ENCODE measurements at regions not wholly inside any gene's neighbourhood (a gene's known extent, or its start where the extent isn't known, plus 50 kb on each side); places are given as distances from the start of the nearest gene placed in this dataset.
"Not testable (repeated sequence)": the region's sequence is repeated elsewhere in the genome, so short reads cannot be mapped to it uniquely, and the experiment has no call there.

DNA sequence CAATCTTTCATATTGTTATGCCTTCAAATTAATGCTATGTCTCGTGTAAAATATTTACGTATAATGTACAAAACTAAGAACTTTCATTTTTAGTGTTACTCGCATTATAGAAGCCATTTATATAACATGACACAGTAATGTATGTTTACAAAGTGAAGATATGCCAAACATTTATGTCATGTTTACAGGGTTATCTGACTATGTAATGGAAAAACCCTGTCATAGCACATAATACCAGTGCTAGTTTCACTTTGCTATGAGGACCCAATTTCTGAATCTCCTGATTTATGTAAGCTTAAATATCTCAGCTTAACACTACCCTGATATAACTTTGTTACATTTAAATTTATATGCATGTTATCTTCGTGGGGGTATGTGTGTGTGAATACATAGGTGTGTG lies 233.1 kb downstream of the FAT4 start:
- Histone ChIP-seq H3K4me3 (ENCODE audit: insufficient read depth, low read depth, low read length) (no peak overlapping the region), H3K27me3 (ENCODE audit: control insufficient read depth, insufficient read depth, low read length) (no peaks in the 10 kb centered on the region), H3K36me3 (replicated peaks; ENCODE audit: control insufficient read depth, insufficient read depth, low read length) (no peaks in the 10 kb centered on the region)
- no peak for DNase-seq

DNA sequence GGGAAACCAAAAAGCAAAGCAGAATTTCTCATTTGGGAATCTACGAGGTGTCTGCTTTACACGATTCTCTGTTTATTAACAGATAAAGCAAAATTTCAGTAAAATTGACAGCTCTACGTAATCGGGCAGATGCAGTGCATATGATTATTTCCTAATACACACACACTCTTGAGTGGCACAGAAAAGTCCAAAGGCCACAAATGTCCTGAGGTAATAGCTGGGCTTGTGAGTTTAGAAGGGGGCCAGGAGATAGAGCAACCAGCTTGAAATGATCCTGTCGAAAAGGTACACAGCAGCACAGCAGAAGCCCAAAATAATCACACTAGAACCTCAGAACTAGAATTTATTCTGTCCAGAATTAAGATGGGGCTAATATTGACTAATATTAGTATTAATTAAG lies 236.0 kb downstream of the FAT4 start:
- Histone ChIP-seq H3K36me3 (replicated peaks; ENCODE audit: control insufficient read depth, insufficient read depth, low read length) (no peaks in the 10 kb centered on the region), H3K27me3 (ENCODE audit: control insufficient read depth, insufficient read depth, low read length) (no peaks in the 10 kb centered on the region), H3K4me3 (ENCODE audit: insufficient read depth, low read depth, low read length) (no peak overlapping the region)
- no peak for DNase-seq

DNA sequence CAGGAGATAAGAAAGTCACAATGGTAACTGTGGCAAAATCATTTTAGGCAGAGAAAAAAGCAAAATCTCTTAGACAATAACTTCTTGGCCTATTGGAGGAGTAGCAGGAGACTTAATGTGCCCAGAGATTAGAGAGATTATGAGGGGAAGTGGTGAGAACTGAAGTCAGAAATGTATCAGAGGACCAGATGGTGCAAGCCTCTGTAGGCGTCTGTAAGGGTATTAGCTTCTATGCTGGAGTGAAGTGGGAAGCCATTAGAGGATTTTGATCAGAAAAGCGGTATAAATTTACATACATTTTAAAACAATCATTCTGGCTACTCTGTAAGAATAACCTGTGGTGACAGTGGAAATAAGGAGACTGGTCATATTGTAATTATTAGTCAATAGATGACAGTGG lies 236.7 kb downstream of the FAT4 start:
- Histone ChIP-seq H3K27me3 (ENCODE audit: control insufficient read depth, insufficient read depth, low read length) (no peaks in the 10 kb centered on the region), H3K4me3 (ENCODE audit: insufficient read depth, low read depth, low read length) (no peak overlapping the region), H3K36me3 (replicated peaks; ENCODE audit: control insufficient read depth, insufficient read depth, low read length) (no peaks in the 10 kb centered on the region)
- no peak for DNase-seq

DNA sequence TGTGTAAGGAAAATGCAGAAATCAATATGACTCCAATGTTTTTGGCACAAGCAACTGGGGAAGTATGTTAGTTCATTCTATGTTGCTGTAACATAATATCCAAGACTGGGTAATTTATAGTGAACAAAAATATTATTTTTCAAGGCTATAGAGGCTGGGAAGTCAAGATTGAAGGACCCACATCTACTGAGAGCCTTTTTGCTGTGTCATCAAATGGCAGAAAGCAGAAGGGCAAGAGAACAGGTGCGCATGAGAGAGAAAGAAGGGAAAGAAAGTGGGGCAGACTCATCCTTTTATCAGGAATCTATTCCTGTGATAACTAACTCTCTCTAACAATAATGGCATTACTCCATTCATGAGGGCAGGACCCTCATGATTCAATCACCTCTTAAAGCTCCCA lies 237.2 kb downstream of the FAT4 start:
- Histone ChIP-seq H3K36me3 (replicated peaks; ENCODE audit: control insufficient read depth, insufficient read depth, low read length) (no peaks in the 10 kb centered on the region), H3K27me3 (ENCODE audit: control insufficient read depth, insufficient read depth, low read length) (no peaks in the 10 kb centered on the region), H3K4me3 (ENCODE audit: insufficient read depth, low read depth, low read length) (no peak overlapping the region)
- DNase-seq, result no peak

DNA sequence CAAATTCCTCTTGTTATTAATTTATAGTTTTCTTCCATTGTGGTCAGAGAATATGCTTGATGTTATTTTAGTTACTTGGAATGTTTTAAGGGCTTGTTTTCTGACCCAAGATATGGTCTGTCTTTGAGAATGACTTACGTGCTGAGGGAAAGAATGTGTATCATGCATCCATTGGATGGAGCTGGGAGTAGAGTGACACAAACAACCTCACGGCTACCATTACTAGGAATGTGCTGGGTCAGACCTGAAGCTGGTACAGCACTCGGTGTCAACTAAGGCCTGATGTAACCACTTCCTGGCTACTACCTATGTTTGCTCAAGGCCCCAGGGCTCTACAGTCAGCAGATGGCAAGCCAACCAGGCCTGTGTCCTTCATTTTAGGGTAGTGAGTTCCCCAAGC lies 257.8 kb downstream of the FAT4 start:
- DNase-seq, result no peak
- Histone ChIP-seq H3K27me3 (ENCODE audit: control insufficient read depth, insufficient read depth, low read length) (no peaks in the 10 kb centered on the region), H3K36me3 (replicated peaks; ENCODE audit: control insufficient read depth, insufficient read depth, low read length) (no peaks in the 10 kb centered on the region), H3K4me3 (ENCODE audit: insufficient read depth, low read depth, low read length) (no peak overlapping the region)

DNA sequence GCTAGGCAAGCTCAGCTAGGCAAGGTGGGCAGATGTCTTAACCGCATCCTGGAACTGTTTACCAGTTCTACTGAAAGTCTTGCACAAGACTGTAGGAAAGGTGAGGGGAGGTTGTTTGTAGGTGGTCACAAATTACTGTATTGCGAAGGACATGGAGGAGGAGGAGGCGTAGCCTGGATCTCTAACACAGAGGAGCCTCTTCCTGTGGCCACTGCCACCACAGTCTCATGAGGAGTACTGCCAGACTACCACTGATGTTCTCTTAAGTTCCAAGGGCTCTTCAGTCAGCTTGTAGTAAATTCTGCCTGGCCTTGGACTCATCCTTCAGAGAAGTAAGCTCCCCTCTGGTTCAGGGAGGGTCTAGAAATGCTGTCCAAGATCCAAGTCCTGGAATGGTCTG lies 258.6 kb downstream of the FAT4 start:
- DNase-seq, result no peak
- no peaks in the 10 kb centered on the region for H3K27me3 ChIP-seq (ENCODE audit: control insufficient read depth, insufficient read depth, low read length)
- H3K36me3 ChIP-seq (replicated peaks; ENCODE audit: control insufficient read depth, insufficient read depth, low read length), result no peaks in the 10 kb centered on the region
- H3K4me3 ChIP-seq (ENCODE audit: insufficient read depth, low read depth, low read length), result no peak overlapping the region

DNA sequence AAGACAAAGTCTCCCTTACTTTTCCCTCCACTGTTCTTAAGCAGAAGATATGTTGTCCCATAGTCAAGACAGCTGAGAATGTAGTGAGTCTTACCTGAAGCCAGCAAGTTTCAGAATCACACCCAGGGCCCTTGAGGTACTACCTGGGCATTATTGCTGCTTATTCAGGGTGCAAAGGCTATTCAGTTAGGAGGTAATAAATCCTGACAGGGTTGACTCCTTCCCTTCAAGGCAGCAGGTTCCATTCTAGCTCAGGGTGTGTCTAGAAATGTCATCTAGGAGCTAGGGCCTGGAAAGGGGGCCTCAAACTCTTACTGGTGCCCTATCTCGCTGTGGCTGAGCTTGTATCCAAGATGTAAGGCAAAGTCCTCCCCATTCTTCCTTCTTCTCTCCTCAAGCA lies 259.0 kb downstream of the FAT4 start:
- no peak for DNase-seq
- Histone ChIP-seq H3K27me3 (ENCODE audit: control insufficient read depth, insufficient read depth, low read length) (no peaks in the 10 kb centered on the region), H3K36me3 (replicated peaks; ENCODE audit: control insufficient read depth, insufficient read depth, low read length) (no peaks in the 10 kb centered on the region), H3K4me3 (ENCODE audit: insufficient read depth, low read depth, low read length) (no peak overlapping the region)

DNA sequence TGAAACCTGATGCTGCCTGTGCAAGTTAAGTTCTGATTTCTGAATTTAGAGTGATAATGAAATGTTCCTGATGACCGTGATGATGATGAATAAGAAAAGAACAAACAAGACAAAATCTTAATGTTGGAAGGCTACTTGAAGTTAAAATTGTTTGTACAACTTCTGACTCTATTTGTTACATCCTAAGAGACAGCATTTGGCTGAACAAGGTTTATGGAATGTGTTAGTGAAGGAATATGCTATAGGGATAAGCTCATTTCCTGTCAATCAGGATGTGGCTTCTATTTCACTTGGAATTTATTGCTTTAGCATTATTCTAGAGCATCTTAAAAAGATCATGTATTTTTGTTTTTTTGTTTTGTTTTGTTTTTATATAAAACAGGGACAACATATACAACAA lies 267.5 kb downstream of the FAT4 start:
- DNase-seq, result no peak
- Histone ChIP-seq H3K4me3 (ENCODE audit: insufficient read depth, low read depth, low read length) (no peak overlapping the region), H3K27me3 (ENCODE audit: control insufficient read depth, insufficient read depth, low read length) (no peaks in the 10 kb centered on the region), H3K36me3 (replicated peaks; ENCODE audit: control insufficient read depth, insufficient read depth, low read length) (no peaks in the 10 kb centered on the region)

DNA sequence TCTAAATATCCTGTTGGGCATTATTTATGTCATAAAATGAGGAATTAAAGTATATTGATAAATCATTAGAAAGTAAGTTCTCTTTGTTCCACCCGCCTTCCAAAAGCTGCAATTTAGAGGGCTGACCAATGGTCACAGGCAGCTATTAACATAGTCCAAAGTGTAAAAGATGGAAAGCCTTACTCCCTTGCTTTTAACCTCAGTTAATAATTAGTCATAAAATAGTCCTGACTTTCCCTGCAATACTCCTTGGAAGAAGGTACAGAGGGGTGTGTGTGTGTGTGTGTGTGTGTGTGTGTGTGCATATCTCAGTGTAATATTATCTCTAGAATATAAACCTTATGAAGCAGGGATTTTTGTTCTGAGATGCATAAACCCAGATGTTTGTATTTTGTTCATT lies 275.4 kb downstream of the FAT4 start:
- H3K27me3 ChIP-seq (ENCODE audit: control insufficient read depth, insufficient read depth, low read length), result no peaks in the 10 kb centered on the region
- no peak for DNase-seq
- H3K36me3 ChIP-seq (replicated peaks; ENCODE audit: control insufficient read depth, insufficient read depth, low read length), result no peaks in the 10 kb centered on the region
- no peak overlapping the region for H3K4me3 ChIP-seq (ENCODE audit: insufficient read depth, low read depth, low read length)

DNA sequence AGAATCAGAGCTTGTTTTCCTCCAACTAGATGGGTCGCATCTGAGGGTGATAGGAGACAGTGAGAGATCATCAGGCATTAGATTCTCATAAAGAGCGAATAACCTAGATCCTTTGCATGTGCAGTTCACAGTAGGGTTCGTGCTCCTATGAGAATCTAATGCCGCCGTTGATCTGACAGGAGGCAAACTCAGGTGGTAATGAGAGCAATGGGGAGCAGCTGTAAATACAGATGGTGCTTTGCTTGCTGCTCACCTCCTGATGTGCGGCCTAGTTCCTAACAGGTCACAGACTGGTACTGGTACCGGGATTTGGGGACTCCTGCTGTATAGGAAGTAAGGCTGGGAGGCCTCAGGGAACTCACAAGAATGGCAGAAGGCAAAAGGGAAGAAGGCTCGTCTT lies 276.5 kb downstream of the FAT4 start:
- Histone ChIP-seq H3K4me3 (ENCODE audit: insufficient read depth, low read depth, low read length) (no peak overlapping the region), H3K27me3 (ENCODE audit: control insufficient read depth, insufficient read depth, low read length) (no peaks in the 10 kb centered on the region), H3K36me3 (replicated peaks; ENCODE audit: control insufficient read depth, insufficient read depth, low read length) (no peaks in the 10 kb centered on the region)
- no peak for DNase-seq

DNA sequence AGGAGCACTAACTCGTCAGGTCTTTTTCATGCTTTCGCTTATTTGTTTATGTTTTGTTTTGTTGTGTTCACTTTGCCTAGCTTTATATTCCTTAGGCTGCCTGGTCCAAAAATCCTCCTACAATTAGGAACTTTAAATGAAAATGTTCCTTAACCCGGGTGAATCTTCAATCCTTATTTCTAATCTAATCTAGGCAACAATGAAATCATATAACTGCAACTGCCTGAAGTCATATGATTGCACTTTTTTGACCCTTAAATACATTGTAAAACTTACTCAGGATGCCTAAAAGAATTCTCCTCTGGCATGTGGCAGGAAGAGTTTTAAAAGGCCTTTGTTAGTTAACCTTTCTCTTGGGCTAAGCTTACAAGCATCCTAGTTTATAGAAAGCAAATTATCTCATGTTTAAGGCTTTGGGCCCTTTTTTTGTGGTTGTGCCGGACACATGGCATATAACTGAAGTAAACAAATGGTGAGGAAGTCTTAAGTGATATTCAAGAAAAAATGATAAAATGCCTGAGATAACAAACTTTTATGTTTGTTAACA lies 279.4 kb downstream of the FAT4 start:
- DNase-seq, result no peak
- H3K27me3 ChIP-seq (ENCODE audit: control insufficient read depth, insufficient read depth, low read length), result no peaks in the 10 kb centered on the region

DNA sequence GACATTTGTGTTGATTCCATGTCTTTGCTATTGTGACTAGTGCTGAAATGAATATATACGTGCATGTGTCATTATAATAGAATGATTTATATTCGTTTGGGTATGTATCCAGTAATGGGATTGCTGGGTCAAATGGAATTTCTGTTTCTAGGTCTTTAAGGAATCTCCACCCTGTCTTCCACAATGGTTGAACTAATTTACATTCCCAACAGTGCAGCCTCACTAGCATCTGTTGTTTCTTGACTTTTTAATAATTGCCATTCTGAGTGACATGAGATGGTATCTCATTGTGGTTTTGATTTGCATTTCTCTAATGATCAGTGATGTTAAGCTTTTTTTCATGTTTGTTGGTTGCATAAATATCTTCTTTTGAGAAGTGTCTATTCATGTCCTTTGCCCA lies 291.2 kb downstream of the FAT4 start:
- not testable (repeated sequence) for DNase-seq; H3K27me3 ChIP-seq (ENCODE audit: control insufficient read depth, insufficient read depth, low read length); H3K4me3 ChIP-seq (ENCODE audit: insufficient read depth, low read depth, low read length); H3K36me3 ChIP-seq (replicated peaks; ENCODE audit: control insufficient read depth, insufficient read depth, low read length)

More for the DNA sequence above, 279.4 kb downstream of the FAT4 start:
- Histone ChIP-seq H3K4me3 (ENCODE audit: insufficient read depth, low read depth, low read length) (no peak overlapping the region), H3K36me3 (replicated peaks; ENCODE audit: control insufficient read depth, insufficient read depth, low read length) (no peaks in the 10 kb centered on the region)

DNA sequence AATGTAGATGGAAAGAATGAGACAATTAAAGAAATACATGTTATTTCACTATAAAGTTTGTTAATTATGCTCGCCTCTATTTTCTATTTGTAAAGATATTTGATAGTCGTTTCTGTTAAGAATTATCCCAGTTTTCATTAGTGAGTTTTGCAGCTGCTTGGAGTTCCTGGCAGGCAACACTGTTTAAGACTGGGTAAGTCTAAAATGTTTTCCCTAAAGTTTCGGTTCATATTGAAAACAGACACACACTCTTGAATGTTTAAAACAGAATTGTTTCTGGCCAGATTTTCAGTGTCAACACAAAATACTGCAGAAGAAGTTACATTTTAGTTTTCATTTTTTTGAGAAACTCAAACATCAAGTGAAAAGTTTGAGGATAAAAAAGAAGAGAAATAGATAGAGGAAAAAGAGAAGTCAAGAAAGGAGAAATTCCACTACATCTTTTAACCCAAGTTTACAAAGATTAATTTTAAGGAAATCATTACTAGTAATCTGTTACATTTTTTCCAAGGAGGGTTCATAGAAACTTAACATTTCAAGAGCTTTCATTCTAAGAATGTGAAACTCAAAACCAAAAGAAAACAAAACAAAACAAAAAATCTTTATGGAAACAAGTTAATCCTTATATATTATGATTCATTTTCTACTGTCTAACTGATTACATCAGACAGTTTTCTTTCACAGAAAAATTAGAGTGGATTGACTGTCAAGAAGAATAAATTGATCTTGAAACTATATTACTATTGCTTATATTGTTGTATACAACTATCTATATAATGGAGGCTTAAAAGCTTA lies 305.5 kb downstream of the FAT4 start:
- no peaks in the 10 kb centered on the region for H3K27me3 ChIP-seq (ENCODE audit: control insufficient read depth, insufficient read depth, low read length)
- H3K4me3 ChIP-seq (ENCODE audit: insufficient read depth, low read depth, low read length), result no peak overlapping the region
- no peaks in the 10 kb centered on the region for H3K36me3 ChIP-seq (replicated peaks; ENCODE audit: control insufficient read depth, insufficient read depth, low read length)
- no peak for DNase-seq

DNA sequence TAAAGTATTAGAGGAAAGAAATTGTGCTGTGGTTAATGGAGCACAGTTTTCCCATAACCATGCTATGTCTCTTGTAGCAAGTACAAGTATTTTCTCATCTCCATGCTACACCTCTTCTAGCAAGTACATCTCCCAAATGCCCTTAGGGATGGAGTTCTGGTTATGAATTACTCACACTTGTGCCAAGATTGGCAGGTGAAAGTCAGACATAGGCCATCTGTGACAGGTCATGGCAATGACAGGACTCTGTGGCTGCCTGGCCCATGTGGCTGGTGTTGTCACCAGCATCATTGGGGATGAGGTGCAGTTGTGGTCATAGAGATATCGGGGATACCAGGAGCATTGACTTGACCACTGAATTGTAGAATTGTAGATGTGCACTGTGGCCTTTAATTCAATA lies 310.2 kb downstream of the FAT4 start:
- H3K36me3 ChIP-seq (replicated peaks; ENCODE audit: control insufficient read depth, insufficient read depth, low read length), result no peaks in the 10 kb centered on the region
- no peaks in the 10 kb centered on the region for H3K27me3 ChIP-seq (ENCODE audit: control insufficient read depth, insufficient read depth, low read length)
- no peak for DNase-seq
- H3K4me3 ChIP-seq (ENCODE audit: insufficient read depth, low read depth, low read length), result no peak overlapping the region

DNA sequence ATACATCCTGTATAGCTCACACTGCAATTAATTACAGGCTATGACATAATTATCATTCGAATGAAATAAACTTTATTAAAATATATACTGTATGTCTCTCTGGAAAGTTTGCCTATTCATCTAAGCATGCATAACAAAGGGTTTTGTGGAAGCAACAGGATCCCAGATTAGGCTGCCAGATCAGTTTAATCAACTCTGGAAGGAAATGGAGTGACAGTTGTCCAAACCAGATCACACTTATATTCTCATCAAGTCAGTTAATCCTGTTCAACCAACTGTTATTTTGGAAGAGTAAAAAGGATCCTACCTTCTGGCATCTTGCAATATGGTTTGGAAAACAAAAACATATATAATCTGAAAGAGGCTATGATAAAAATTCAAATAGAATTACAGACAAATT lies 312.2 kb downstream of the FAT4 start:
- H3K27me3 ChIP-seq (ENCODE audit: control insufficient read depth, insufficient read depth, low read length), result no peaks in the 10 kb centered on the region
- no peak overlapping the region for H3K4me3 ChIP-seq (ENCODE audit: insufficient read depth, low read depth, low read length)
- DNase-seq, result no peak
- no peaks in the 10 kb centered on the region for H3K36me3 ChIP-seq (replicated peaks; ENCODE audit: control insufficient read depth, insufficient read depth, low read length)

DNA sequence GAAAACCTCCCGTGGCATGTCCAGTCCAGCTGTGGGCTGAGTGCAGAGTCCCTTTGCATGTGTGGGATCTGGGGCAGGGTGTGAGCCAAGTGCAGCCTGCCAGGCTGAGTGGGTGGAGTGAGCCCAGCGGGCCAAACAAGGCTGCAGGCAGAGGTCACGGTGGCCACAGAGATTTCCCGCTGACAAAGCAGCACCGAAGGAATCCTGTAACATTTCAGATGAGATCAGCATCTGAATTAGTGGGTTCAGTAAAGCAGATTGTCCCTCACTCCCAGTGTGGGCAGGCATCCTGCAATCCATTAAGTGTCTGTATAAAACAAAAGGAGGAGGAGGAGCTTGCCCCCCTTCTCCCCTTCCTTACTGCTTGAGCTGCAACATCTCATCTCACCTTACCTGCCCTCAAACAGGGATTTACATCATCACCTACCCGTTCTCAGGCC lies 324.4 kb downstream of the FAT4 start:
- DNase-seq, result peak; percentile 59
- Histone ChIP-seq H3K4me3 (ENCODE audit: insufficient read depth, low read depth, low read length) (no peak overlapping the region), H3K27me3 (ENCODE audit: control insufficient read depth, insufficient read depth, low read length) (no peaks in the 10 kb centered on the region), H3K36me3 (replicated peaks; ENCODE audit: control insufficient read depth, insufficient read depth, low read length) (no peaks in the 10 kb centered on the region)

Measured in H7 (cell line).